NCI-H187 (cell line): ENCODE measurements at regions not wholly inside any gene's neighbourhood (a gene's known extent, or its start where the extent isn't known, plus 50 kb on each side); places are given as distances from the start of the nearest gene placed in this dataset.
"Not testable (repeated sequence)": the region's sequence is repeated elsewhere in the genome, so short reads cannot be mapped to it uniquely, and the experiment has no call there.

Source experiments
- DNase-seq, 2 experiments: peaks; one replicate each; lab custom pipeline; 2025; lab: John Stamatoyannopoulos, UW

- DNase-seq, result no peak
These were observed 467.8 kb downstream of the PCDH7 start for GRCh38 chr4:31187979-31188378.

- no peak for DNase-seq
These were observed 469.8 kb downstream of the PCDH7 start for GRCh38 chr4:31189938-31190337.

- DNase-seq, result no peak
These were observed 470.5 kb downstream of the PCDH7 start for GRCh38 chr4:31190671-31191070.

- DNase-seq, result no peak
These were observed 472.2 kb downstream of the PCDH7 start for GRCh38 chr4:31192341-31192740.

- DNase-seq, result no peak
These were observed 473.4 kb downstream of the PCDH7 start for GRCh38 chr4:31193521-31193920.

GRCh38 chr4:31194823-31195222, 474.7 kb downstream of the PCDH7 start:
- DNase-seq, result no peak

GRCh38 chr4:31199644-31200043, 479.5 kb downstream of the PCDH7 start:
- no peak for DNase-seq

GRCh38 chr4:31202054-31202453, 481.9 kb downstream of the PCDH7 start:
- DNase-seq, result not testable (repeated sequence)

- no peak for DNase-seq
These were observed 484.7 kb downstream of the PCDH7 start for GRCh38 chr4:31204874-31205273.

GRCh38 chr4:31220921-31221320, 500.8 kb downstream of the PCDH7 start:
- no peak for DNase-seq

GRCh38 chr4:31228068-31228467, 507.9 kb downstream of the PCDH7 start:
- DNase-seq, result no peak

GRCh38 chr4:31230594-31230993, 510.4 kb downstream of the PCDH7 start:
- DNase-seq, result no peak

GRCh38 chr4:31234494-31234893, 514.3 kb downstream of the PCDH7 start:
- no peak for DNase-seq

- DNase-seq, result no peak
These were observed 514.7 kb downstream of the PCDH7 start for GRCh38 chr4:31234901-31235300.

- no peak for DNase-seq
These were observed 516.0 kb downstream of the PCDH7 start for GRCh38 chr4:31236020-31236638.

GRCh38 chr4:31236639-31237173, 516.5 kb downstream of the PCDH7 start:
- no peak for DNase-seq

GRCh38 chr4:31237233-31237632, 517.1 kb downstream of the PCDH7 start:
- no peak for DNase-seq

GRCh38 chr4:31239886-31240285, 519.7 kb downstream of the PCDH7 start:
- DNase-seq, result no peak

GRCh38 chr4:31241504-31242106, 521.4 kb downstream of the PCDH7 start:
- DNase-seq, result no peak

GRCh38 chr4:31246856-31247255, 526.7 kb downstream of the PCDH7 start:
- no peak for DNase-seq

GRCh38 chr4:31259119-31259518, 539.0 kb downstream of the PCDH7 start:
- no peak for DNase-seq

- DNase-seq, result no peak
These were observed 541.5 kb downstream of the PCDH7 start for GRCh38 chr4:31261632-31262031.

GRCh38 chr4:31266094-31266493, 545.9 kb downstream of the PCDH7 start:
- DNase-seq, result not testable (repeated sequence)
